ENCODE measurements at regions not wholly inside any gene's neighbourhood (a gene's known extent, or its start where the extent isn't known, plus 50 kb on each side); places are given as distances from the start of the nearest gene placed in this dataset.
"Not testable (repeated sequence)": the region's sequence is repeated elsewhere in the genome, so short reads cannot be mapped to it uniquely, and the experiment has no call there.

DNA sequence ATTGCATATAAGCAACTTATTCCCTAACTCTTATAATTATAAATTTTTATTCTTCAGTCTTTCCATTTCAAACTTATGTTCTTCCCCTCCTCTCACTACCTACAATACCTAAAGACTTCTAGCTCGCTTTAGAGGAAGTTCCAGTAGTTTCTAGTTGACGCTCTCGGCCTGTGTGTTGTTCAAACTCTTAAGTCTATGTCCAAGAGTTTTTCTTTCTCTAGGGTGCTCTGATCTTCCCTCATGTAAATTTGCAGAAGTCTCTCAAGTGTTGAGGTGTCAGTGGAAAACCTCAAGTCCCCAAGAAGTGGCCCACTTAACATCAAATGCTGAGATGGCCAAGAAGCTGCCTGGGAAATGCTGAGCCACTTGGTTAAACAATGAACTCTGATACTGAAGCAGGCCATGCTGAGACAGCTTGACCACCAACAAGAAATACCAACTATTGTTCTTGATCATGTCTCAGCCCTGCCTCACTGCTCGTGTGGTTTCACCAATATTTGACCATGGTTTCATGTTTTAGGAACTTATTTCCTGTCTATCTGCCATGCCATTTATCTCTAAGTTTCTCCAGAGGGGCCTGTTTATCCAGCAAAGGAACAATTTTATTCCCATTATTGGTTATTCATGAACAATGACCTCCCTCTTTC is 100.9 kb upstream of the TCF21 start:
- Histone ChIP-seq H3K9me3 (ENCODE audit: control insufficient read depth in 4 of 4, low read length in 3 of 4) (no peaks in the 10 kb centered on the region), H3K9ac (ENCODE audit: low read depth in 1 of 2, low read length in 2 of 2) (no peak overlapping the region), H3K27me3 (ENCODE audit: control insufficient read depth in 4 of 4, insufficient read depth in 4 of 4, low read length in 3 of 4) (no peaks in the 10 kb centered on the region), H3K36me3 (ENCODE audit: control insufficient read depth in 4 of 4, insufficient read depth in 3 of 4, low read depth in 1 of 4, low read length in 3 of 4) (no peaks in the 10 kb centered on the region), H3K27ac (ENCODE audit: low read depth in 1 of 2, low read length in 2 of 2) (no peak overlapping the region), H3K4me3 (ENCODE audit: low read depth in 1 of 3, low read length in 3 of 3) (no peak overlapping the region), H3K4me1 (ENCODE audit: control insufficient read depth in 4 of 4, insufficient read depth in 4 of 4, low read length in 3 of 4) (no peaks in the 10 kb centered on the region)
- no peak for TF ChIP-seq SP1 (IDR thresholded peaks at IDR 0.05)
- TF ChIP-seq RXRA (IDR thresholded peaks at IDR 0.05) = no peak
- no peak for TF ChIP-seq HNF4A (conservative IDR thresholded peaks at IDR 0.05)
- no peak for TF ChIP-seq NR2F2 (IDR thresholded peaks at IDR 0.05)
- TF ChIP-seq, protein P1, sequence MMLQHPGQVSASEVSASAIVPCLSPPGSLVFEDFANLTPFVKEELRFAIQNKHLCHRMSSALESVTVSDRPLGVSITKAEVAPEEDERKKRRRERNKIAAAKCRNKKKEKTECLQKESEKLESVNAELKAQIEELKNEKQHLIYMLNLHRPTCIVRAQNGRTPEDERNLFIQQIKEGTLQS (IDR thresholded peaks at IDR 0.05) = no peak
- no peak for TF ChIP-seq HNF4G (IDR thresholded peaks at IDR 0.05)
- TF ChIP-seq, protein P2, sequence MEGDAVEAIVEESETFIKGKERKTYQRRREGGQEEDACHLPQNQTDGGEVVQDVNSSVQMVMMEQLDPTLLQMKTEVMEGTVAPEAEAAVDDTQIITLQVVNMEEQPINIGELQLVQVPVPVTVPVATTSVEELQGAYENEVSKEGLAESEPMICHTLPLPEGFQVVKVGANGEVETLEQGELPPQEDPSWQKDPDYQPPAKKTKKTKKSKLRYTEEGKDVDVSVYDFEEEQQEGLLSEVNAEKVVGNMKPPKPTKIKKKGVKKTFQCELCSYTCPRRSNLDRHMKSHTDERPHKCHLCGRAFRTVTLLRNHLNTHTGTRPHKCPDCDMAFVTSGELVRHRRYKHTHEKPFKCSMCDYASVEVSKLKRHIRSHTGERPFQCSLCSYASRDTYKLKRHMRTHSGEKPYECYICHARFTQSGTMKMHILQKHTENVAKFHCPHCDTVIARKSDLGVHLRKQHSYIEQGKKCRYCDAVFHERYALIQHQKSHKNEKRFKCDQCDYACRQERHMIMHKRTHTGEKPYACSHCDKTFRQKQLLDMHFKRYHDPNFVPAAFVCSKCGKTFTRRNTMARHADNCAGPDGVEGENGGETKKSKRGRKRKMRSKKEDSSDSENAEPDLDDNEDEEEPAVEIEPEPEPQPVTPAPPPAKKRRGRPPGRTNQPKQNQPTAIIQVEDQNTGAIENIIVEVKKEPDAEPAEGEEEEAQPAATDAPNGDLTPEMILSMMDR (IDR thresholded peaks at IDR 0.05; ENCODE audit: low read depth, low read length, missing input control) = no peak
- TF ChIP-seq FOXA1 (IDR thresholded peaks at IDR 0.05) = no peak
- TF ChIP-seq FOXA2 (IDR thresholded peaks at IDR 0.05) = no peak
- no peak for TF ChIP-seq JUND (IDR thresholded peaks at IDR 0.05)
- TF ChIP-seq, protein P3, sequence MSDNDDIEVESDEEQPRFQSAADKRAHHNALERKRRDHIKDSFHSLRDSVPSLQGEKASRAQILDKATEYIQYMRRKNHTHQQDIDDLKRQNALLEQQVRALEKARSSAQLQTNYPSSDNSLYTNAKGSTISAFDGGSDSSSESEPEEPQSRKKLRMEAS (IDR thresholded peaks at IDR 0.05) = no peak
- TF ChIP-seq, protein P4, sequence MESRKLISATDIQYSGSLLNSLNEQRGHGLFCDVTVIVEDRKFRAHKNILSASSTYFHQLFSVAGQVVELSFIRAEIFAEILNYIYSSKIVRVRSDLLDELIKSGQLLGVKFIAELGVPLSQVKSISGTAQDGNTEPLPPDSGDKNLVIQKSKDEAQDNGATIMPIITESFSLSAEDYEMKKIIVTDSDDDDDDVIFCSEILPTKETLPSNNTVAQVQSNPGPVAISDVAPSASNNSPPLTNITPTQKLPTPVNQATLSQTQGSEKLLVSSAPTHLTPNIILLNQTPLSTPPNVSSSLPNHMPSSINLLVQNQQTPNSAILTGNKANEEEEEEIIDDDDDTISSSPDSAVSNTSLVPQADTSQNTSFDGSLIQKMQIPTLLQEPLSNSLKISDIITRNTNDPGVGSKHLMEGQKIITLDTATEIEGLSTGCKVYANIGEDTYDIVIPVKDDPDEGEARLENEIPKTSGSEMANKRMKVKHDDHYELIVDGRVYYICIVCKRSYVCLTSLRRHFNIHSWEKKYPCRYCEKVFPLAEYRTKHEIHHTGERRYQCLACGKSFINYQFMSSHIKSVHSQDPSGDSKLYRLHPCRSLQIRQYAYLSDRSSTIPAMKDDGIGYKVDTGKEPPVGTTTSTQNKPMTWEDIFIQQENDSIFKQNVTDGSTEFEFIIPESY (IDR thresholded peaks at IDR 0.05) = no peak
- 78% methylated on average over 4 of the region's 4 CpGs for WGBS
- no peak for DNase-seq (ENCODE audit: low spot score)

DNA sequence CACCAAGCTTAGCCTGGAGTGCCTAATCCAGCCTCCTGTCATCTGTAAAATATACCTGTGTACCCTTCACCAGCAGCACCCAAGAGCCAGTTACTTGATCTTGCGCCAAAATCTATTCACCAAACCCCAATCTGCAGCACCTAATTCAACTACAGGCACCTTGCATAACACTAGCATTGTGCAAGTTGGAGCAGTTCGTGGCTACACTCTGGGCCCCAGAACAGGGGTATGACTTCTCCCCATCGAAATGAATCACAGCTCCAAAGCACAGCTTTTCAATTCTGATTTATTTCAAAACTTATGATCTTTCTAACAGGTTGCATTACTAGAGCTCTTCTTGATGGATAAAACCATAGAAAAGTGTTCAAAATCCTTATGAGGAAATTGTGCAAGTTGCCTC is 100.4 kb upstream of the TCF21 start:
- no peaks in the 10 kb centered on the region for H3K36me3 ChIP-seq (ENCODE audit: control insufficient read depth in 4 of 4, insufficient read depth in 3 of 4, low read depth in 1 of 4, low read length in 3 of 4)
- TF ChIP-seq, protein P3 (IDR thresholded peaks at IDR 0.05) = no peak
- TF ChIP-seq TAF1 (conservative IDR thresholded peaks at IDR 0.05) = no peak
- TF ChIP-seq NR2F2 (IDR thresholded peaks at IDR 0.05) = no peak
- TF ChIP-seq RAD21 (IDR thresholded peaks at IDR 0.05) = no peak
- TF ChIP-seq FOXA2 (IDR thresholded peaks at IDR 0.05) = no peak
- TF ChIP-seq, protein P4 (IDR thresholded peaks at IDR 0.05) = no peak

DNA sequence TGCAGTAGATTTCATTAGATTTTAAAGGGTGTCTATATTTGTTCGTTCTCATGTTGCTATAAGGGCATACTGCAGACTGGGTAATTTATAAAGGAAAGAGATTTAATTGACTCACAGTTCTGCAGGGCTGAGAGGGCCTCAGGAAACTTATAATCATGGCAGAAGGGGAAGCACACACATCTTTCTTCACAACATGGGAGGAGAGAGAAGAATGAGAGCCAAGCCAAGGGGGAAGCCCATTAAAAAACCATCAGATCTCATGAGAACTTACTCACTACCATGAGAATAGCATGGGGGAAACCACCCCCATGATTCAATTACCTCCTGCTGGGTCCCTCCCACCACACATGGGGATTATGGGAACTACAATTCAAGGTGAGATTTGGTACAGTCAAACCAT is 99.5 kb upstream of the TCF21 start:
- not testable (repeated sequence) for H3K36me3 ChIP-seq (ENCODE audit: control insufficient read depth in 4 of 4, insufficient read depth in 3 of 4, low read depth in 1 of 4, low read length in 3 of 4); DNase-seq (ENCODE audit: low spot score); H3K4me1 ChIP-seq (ENCODE audit: control insufficient read depth in 4 of 4, insufficient read depth in 4 of 4, low read length in 3 of 4); H3K27ac ChIP-seq (ENCODE audit: low read depth in 1 of 2, low read length in 2 of 2); H3K9me3 ChIP-seq (ENCODE audit: control insufficient read depth in 4 of 4, low read length in 3 of 4); H3K4me3 ChIP-seq (ENCODE audit: low read depth in 1 of 3, low read length in 3 of 3); H3K9ac ChIP-seq (ENCODE audit: low read depth in 1 of 2, low read length in 2 of 2); H3K27me3 ChIP-seq (ENCODE audit: control insufficient read depth in 4 of 4, insufficient read depth in 4 of 4, low read length in 3 of 4)
- 77% methylated on average over 1 of the region's 1 CpG for WGBS

More for the DNA sequence above, 100.4 kb upstream of the TCF21 start:
- H3K27me3 ChIP-seq (ENCODE audit: control insufficient read depth in 4 of 4, insufficient read depth in 4 of 4, low read length in 3 of 4) = peaks cover 0 to 2% (median 0%) of the 10 kb centered on the region in 4 donors
- H3K9ac ChIP-seq (ENCODE audit: low read depth in 1 of 2, low read length in 2 of 2) = no peak overlapping the region
- no peak for DNase-seq (ENCODE audit: low spot score)
- 59% methylated on average over 3 of the region's 3 CpGs for WGBS
- H3K4me1 ChIP-seq (ENCODE audit: control insufficient read depth in 4 of 4, insufficient read depth in 4 of 4, low read length in 3 of 4) = no peaks in the 10 kb centered on the region
- H3K9me3 ChIP-seq (ENCODE audit: control insufficient read depth in 4 of 4, low read length in 3 of 4) = no peaks in the 10 kb centered on the region
- H3K27ac ChIP-seq (ENCODE audit: low read depth in 1 of 2, low read length in 2 of 2) = no peak overlapping the region
- no peak overlapping the region for H3K4me3 ChIP-seq (ENCODE audit: low read depth in 1 of 3, low read length in 3 of 3)

DNA sequence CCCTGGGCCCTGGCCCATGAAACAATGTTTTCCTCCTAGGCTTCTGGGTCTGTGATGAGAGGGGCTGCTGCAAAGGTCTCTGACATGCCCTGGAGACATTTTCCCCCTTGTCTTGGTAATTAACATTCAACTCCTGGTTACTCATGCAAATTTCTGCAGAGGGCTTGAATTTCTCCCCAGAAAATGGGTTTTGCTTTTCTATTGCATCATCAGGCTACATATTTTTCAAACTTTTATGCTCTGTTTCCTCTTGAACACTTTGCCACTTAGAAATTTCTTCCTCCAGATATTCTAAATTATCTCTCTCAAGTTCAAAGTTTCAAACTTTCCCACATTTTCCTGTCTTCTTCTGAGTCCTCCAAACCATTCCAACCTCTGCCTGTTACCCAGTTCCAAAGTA is 98.2 kb upstream of the TCF21 start:
- not testable (repeated sequence) for H3K9ac ChIP-seq (ENCODE audit: low read depth in 1 of 2, low read length in 2 of 2); H3K4me1 ChIP-seq (ENCODE audit: control insufficient read depth in 4 of 4, insufficient read depth in 4 of 4, low read length in 3 of 4); DNase-seq (ENCODE audit: low spot score); H3K36me3 ChIP-seq (ENCODE audit: control insufficient read depth in 4 of 4, insufficient read depth in 3 of 4, low read depth in 1 of 4, low read length in 3 of 4); H3K9me3 ChIP-seq (ENCODE audit: control insufficient read depth in 4 of 4, low read length in 3 of 4); H3K4me3 ChIP-seq (ENCODE audit: low read depth in 1 of 3, low read length in 3 of 3); H3K27ac ChIP-seq (ENCODE audit: low read depth in 1 of 2, low read length in 2 of 2); H3K27me3 ChIP-seq (ENCODE audit: control insufficient read depth in 4 of 4, insufficient read depth in 4 of 4, low read length in 3 of 4)
